ENCODE measurements at regions not wholly inside any gene's neighbourhood (a gene's known extent, or its start where the extent isn't known, plus 50 kb on each side); places are given as distances from the start of the nearest gene placed in this dataset.

- DNase-seq (ENCODE audit: low spot score), result no peak
Observed at GRCh38 chr13:42720858-42721219, 60.5 kb upstream of the FAM216B start.

DNA sequence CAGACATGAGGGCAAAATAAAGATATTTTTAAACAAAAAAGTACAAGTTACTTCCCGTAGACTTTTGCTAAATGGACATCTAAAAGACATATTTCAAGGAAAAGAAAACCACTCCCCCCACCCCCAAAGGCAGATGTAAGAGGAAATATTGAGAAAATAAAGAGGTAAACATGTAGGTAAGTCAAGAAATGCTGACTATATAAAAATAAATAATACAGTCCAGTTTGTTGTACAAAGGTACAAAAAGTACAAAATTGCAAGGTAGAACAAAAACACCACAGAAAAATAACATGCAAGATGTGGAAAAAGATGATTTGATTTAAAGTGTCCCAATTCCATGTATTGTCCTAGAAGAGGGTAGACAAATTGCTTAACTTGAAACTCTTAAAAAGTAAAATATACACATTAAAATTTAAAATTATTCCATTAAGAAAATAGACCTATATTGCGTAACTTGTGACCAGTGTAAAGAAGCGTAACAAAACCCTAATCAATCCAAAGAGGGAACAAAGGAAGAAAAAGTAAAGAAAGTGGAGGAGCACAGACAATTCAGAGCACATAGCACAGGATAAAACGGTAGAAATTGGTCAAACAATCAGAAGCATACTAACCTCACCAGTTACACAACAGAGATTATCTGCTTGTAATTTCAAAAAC, 58.4 kb upstream of the FAM216B start:
- no peak for DNase-seq (ENCODE audit: low spot score)

DNA sequence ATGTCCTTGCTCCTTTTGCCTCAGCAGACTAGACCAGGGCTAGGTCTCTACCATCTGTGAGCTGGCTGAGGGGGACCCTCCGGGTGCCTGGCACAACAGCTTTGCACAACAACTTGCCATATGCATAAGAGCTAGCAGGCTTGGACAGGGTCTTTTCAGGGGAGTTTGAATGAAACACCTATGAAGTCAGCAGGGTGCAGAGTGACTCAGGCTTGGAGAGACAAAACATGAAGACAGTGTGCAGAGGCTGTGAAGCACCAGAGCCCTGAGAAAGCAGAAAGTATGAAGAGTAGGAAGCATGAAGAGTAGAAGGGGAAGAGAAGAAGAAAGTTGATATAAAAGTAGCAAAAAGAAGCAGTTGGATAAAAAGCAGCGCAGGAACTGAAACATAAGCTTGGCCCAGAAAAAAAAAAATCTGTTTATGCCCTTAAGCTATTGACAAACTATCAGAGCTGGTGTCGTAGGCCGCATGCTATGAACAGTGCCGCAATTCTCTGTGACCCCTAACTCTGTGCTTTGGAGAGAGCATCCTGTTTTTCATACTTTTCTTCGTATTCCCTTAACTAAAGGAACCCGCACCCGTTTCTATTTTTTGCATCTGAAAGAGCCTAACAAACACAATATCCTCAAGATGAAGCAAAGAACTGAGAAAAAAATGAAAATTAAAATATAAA, 52.7 kb upstream of the FAM216B start:
- DNase-seq (ENCODE audit: low spot score), result no peak

DNA sequence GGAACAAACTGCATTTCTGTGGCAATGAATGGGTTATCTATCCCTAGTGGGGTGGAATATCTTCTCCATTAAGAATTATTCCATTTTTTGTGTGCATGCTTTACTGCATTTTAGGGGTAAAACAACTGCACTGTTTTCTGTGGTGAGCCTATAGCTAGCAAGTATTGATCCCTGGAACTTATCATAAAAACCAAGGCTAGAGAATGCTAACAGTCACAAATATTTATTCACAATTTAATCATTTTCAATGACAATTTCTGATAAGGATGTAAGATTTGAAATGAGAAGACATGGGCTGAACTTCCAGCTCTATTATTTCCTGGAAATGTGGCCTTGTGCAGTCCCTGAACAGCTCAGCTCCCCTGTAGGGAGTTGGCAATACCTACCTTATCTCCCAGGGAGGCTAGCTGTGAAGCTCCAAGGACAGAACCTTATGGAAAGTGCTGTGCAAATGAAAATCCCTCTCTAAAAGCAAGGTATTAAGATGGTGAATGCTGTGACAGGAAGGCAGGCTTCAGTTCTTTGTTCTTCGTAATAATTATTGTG, 51.5 kb upstream of the FAM216B start:
- DNase-seq (ENCODE audit: low spot score), result no peak
